Upper lobe of left lung (tissue), 4 donors: ENCODE measurements at regions not wholly inside any gene's neighbourhood (a gene's known extent, or its start where the extent isn't known, plus 50 kb on each side); places are given as distances from the start of the nearest gene placed in this dataset.

Experiments used
- CTCF ChIP-seq, 6 experiments: fragments of 450-650 bp in 4 of 6; fragments of 200-600 bp in 2 of 6; sonication (generic) in 2 of 6; IDR thresholded peaks; one replicate each; pipeline ENCODE4 v1.5.1; 2016 to 2019; ENCODE audit warnings: antibody characterized with exemption in 6 of 6
- EP300 ChIP-seq, 4 donors: sonication (generic); formaldehyde crosslinking; IDR thresholded peaks; one replicate each; pipeline ENCODE4 v1.5.1; 2017; ENCODE audit warnings: antibody characterized with exemption in 4 of 4, control low read depth in 2 of 4
- POLR2A ChIP-seq, 4 donors: fragments of 450-650 bp; IDR thresholded peaks; one replicate each; pipeline ENCODE4 v1.5.1; 2016 to 2017; ENCODE audit warnings: antibody characterized with exemption in 4 of 4, mild to moderate bottlenecking in 2 of 4
- POLR2AphosphoS5 ChIP-seq, 2 donors: sonication (generic); formaldehyde crosslinking; IDR thresholded peaks; one replicate each; pipeline ENCODE4 v1.5.1; 2017; ENCODE audit warnings: antibody characterized with exemption in 2 of 2

GRCh38 chr6:60867548-60867947, 1418.5 kb downstream of the KHDRBS2 start:
- TF ChIP-seq CTCF (IDR thresholded peaks at IDR 0.05) (no peak), POLR2AphosphoS5 (IDR thresholded peaks at IDR 0.05) (no peak), POLR2A (IDR thresholded peaks at IDR 0.05) (no peak), EP300 (IDR thresholded peaks at IDR 0.05) (no peak)
